Transverse colon (tissue), 4 donors: ENCODE measurements at regions not wholly inside any gene's neighbourhood (a gene's known extent, or its start where the extent isn't known, plus 50 kb on each side); places are given as distances from the start of the nearest gene placed in this dataset.

Experiments used
- CTCF ChIP-seq, 5 experiments: fragments of 200-600 bp in 3 of 5; fragments of 450-650 bp in 2 of 5; sonication (generic) in 3 of 5; IDR thresholded peaks; 1 replicate in 2 of 5; 2 replicates in 3 of 5; pipeline ENCODE4 v1.5.1; 2016 to 2017; ENCODE audit warnings: antibody characterized with exemption in 5 of 5, inconsistent platforms in 3 of 5, mild to moderate bottlenecking in 2 of 5, moderate library complexity in 1 of 5
- EP300 ChIP-seq: sonication (generic); formaldehyde crosslinking; IDR thresholded peaks from one replicate; pipeline ENCODE4 v1.6.1; 2017; ENCODE audit warnings: antibody characterized with exemption, low read depth
- POLR2A ChIP-seq: fragments of 450-650 bp; IDR thresholded peaks from one replicate; pipeline ENCODE4 v1.6.1; 2016; ENCODE audit warnings: antibody characterized with exemption, mild to moderate bottlenecking, moderate library complexity
- POLR2AphosphoS5 ChIP-seq, 3 donors: sonication (generic); formaldehyde crosslinking; IDR thresholded peaks; one replicate each; pipeline ENCODE4 v1.6.1; 2016; ENCODE audit warnings: antibody characterized with exemption in 3 of 3

- no peak for TF ChIP-seq CTCF (IDR thresholded peaks at IDR 0.05)
- no peak for TF ChIP-seq POLR2AphosphoS5 (IDR thresholded peaks at IDR 0.05)
- no peak for TF ChIP-seq EP300
- no peak for TF ChIP-seq POLR2A
These were observed 981.7 kb downstream of the REEP3 start for GRCh38 chr10:64502936-64503335.
